DOHH2 (cell line): ENCODE measurements at regions not wholly inside any gene's neighbourhood (a gene's known extent, or its start where the extent isn't known, plus 50 kb on each side); places are given as distances from the start of the nearest gene placed in this dataset.

Experiments used
- EZH2phosphoT487 ChIP-seq: fragments of 200-600 bp; sonication (generic); IDR thresholded peaks from 2 replicates; pipeline ENCODE4 v1.6.1; 2017; ENCODE audit warnings: borderline replicate concordance, mild to moderate bottlenecking, antibody characterized with exemption, low read length, moderate library complexity, mixed read lengths
- TF ChIP-seq, protein P1 (sequence below): fragments of 200-600 bp; sonication (generic); IDR thresholded peaks from one replicate; pipeline ENCODE4 v1.5.1; 2014; ENCODE audit warnings: antibody characterized with exemption, mild to moderate bottlenecking, low read depth, low read length; ENCODE audit not compliant: poor library complexity, severe bottlenecking

- TF ChIP-seq, protein P1, sequence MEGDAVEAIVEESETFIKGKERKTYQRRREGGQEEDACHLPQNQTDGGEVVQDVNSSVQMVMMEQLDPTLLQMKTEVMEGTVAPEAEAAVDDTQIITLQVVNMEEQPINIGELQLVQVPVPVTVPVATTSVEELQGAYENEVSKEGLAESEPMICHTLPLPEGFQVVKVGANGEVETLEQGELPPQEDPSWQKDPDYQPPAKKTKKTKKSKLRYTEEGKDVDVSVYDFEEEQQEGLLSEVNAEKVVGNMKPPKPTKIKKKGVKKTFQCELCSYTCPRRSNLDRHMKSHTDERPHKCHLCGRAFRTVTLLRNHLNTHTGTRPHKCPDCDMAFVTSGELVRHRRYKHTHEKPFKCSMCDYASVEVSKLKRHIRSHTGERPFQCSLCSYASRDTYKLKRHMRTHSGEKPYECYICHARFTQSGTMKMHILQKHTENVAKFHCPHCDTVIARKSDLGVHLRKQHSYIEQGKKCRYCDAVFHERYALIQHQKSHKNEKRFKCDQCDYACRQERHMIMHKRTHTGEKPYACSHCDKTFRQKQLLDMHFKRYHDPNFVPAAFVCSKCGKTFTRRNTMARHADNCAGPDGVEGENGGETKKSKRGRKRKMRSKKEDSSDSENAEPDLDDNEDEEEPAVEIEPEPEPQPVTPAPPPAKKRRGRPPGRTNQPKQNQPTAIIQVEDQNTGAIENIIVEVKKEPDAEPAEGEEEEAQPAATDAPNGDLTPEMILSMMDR, result no peak
- no peak for TF ChIP-seq EZH2phosphoT487
Observed at GRCh38 chr6:30798494-30798893, 54.1 kb upstream of the IER3 start.
